GM12878 (cell line): ENCODE measurements at regions not wholly inside any gene's neighbourhood (a gene's known extent, or its start where the extent isn't known, plus 50 kb on each side); places are given as distances from the start of the nearest gene placed in this dataset.

ENCODE experiments used
- MYC ChIP-seq: IDR thresholded peaks from 2 replicates; pipeline ENCODE4 v1.6.1; 2011; ENCODE audit warnings: mild to moderate bottlenecking, low read length, moderate library complexity, inconsistent platforms; ENCODE audit not compliant: insufficient read depth, insufficient replicate concordance, insufficient read length, severe bottlenecking
- PAX8 ChIP-seq: fragments of 450-650 bp; IDR thresholded peaks from 2 replicates; pipeline ENCODE4 v1.6.1; 2017; ENCODE audit warnings: mild to moderate bottlenecking, moderate library complexity
- POLR2A ChIP-seq: IDR thresholded peaks from 2 replicates; pipeline ENCODE4 v1.6.1; 2011; ENCODE audit warnings: low read depth, mild to moderate bottlenecking, low read length
- POLR2AphosphoS5 ChIP-seq: IDR thresholded peaks from 2 replicates; pipeline ENCODE4 v1.6.1; 2011; ENCODE audit warnings: mild to moderate bottlenecking, low read length, inconsistent platforms
- SRF ChIP-seq, 2 experiments: IDR thresholded peaks; 2 replicates each; pipeline ENCODE4 v1.6.1; 2011; ENCODE audit warnings: low read depth in 2 of 2, low read length in 2 of 2, mild to moderate bottlenecking in 1 of 2, moderate library complexity in 1 of 2

- no peak for TF ChIP-seq POLR2A
- TF ChIP-seq PAX8: no peak
- no peak for TF ChIP-seq SRF (IDR thresholded peaks at IDR 0.05; ENCODE audit: low read depth in 2 of 2, low read length in 2 of 2)
- no peak for TF ChIP-seq POLR2AphosphoS5
- TF ChIP-seq MYC: no peak
Observed at GRCh38 chr4:79053754-79054153, 114.5 kb upstream of the PAQR3 start.
